ENCODE measurements at regions not wholly inside any gene's neighbourhood (a gene's known extent, or its start where the extent isn't known, plus 50 kb on each side); places are given as distances from the start of the nearest gene placed in this dataset.

DNA sequence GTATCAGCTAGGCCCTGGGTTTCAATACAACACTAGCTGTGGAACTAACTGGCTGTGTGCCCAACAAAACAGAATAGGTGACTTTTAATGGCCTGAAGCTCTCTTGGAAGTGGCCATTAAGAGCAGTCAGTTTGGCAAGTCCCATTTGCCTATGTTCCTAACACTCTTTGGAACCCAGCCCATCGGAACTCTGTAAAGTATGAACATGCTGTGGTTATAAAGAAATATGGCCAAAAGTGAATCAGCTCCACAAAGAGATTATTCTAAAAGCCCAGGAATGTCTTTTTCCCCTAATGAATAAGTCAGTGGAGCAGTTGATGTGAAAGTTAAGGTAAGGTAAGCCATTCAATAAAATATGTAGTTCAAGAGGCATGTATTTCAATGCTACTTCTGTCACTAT lies 223.7 kb upstream of the ADAMTS5 start:
- no peak for DNase-seq

GRCh38 chr21:27189870-27190269 lies 223.0 kb upstream of the ADAMTS5 start:
- DNase-seq = no peak

DNA sequence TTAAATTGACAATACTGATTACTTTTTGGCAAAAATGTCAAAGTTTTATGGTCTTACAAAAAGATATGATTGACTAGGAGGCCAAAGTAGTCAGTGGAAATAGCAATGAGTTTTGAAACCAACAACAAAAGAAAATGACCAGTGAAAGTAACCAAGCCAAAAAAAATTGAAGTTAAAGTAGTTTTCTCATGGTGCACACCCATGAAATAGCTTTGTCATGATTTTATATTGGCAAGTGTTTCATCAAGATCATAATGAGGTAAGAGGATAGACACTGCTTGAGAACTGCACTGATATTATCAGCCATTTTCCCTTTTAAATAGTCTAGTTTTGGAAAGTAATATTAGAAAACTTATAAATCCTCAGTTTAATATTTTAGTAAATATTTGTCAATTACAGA lies 206.2 kb upstream of the ADAMTS5 start:
- no peak for DNase-seq

DNA sequence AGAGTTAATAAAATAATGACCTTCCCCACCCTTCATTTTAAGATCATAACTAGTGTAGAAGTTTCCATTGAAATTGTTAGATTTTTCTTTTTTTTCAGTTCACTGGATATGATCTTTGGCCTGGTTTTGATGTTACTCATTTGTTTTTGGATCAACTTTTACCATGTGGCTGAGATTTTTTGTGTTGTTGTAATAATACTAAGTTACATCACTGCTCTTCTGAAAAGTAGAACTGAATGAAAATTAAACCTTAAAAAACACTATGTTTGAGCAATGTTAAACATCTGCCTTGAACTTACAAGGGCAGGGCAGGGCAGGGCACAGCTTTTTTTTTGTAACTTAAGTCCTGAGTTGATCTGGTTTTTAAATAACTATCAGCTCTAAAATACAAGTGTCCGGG lies 204.8 kb upstream of the ADAMTS5 start:
- no peak for DNase-seq

- no peak for DNase-seq
These were observed 201.2 kb upstream of the ADAMTS5 start for GRCh38 chr21:27168084-27168483.

DNA sequence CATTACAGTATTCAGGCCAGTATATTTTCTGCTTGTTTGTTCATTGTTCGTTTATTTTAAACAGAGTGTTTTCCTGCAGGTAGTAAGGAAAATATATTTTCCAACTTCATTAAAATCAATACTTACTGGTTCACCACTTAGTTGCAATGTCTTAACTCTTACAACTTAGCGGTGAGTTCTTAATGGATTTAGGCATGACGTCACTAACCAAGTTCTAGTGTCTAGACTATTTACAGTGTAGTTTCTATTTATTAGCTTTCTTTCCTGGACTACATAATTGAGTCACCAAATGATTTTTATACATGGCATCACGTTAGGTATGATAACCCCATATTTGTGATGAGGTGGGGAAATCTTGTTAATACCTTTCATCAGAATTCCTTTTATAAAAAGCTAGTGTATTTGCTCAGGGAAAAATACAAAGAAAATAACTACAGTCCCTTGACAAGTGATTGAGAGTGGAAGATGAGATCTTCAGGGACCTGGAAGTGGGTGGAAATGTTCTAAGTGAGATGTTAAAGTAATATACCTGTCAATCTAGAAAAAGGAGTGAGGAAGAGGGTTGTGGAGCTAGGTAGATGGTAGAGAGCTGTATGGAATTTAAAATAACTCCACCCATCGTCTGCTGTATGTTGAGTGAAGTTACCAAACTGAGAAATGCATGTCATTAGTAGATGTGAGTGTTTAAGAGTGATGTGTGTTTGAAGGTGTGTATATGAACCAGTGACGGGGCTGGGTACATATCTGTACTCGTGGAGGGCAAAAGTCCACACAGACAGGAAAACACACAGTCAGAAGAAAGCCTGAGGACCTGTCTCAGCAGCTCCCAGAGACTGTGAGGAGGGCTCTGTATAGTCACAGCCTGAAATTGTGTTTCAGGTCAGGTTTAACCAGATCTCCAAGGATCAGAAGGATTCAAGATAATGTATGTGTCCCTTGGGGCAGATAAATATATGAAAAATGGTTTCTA lies 197.6 kb upstream of the ADAMTS5 start:
- no peak for DNase-seq

- DNase-seq = no peak
These were observed 192.1 kb upstream of the ADAMTS5 start for GRCh38 chr21:27158967-27159366.

DNA sequence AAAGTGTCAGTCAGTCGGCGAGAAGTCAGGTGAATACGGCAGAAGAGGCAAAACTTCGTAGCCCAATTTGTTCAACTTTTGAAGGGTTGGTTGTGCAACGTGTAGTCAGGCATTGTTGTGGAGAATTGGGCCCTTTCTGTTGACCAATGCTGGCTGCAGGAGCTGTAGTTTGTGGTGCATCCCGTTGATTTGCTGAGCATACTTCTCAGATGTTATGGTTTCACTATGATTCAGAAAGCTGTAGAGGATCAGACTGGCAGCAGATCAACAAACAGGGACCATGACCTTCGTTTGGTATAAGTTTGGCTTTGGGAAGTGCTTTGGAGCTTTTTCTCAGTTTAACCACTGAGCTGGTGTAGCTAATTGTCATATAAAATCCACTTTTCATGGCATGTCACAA lies 190.2 kb upstream of the ADAMTS5 start:
- no peak for DNase-seq

GRCh38 chr21:27156666-27157065 lies 189.8 kb upstream of the ADAMTS5 start:
- DNase-seq = no peak

DNA sequence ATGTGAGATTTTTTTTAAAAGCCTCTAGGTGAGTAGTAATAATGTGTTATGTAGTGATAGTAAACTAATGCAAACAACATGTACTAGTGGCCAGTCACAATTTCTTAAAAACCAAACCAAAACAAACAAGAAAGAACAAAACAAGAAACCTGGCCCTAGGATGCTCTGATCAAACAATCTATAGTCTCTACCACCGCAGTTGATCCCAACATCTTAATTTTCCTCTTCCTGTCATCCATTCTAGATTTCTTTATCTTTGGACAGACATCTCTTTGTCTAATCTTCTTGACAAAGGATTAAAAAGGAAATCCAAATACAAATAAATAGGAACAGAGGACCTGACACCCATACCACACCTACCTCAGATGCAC lies 188.2 kb upstream of the ADAMTS5 start:
- DNase-seq = no peak

GRCh38 chr21:27154451-27155129 lies 187.7 kb upstream of the ADAMTS5 start:
- DNase-seq = no peak

DNA sequence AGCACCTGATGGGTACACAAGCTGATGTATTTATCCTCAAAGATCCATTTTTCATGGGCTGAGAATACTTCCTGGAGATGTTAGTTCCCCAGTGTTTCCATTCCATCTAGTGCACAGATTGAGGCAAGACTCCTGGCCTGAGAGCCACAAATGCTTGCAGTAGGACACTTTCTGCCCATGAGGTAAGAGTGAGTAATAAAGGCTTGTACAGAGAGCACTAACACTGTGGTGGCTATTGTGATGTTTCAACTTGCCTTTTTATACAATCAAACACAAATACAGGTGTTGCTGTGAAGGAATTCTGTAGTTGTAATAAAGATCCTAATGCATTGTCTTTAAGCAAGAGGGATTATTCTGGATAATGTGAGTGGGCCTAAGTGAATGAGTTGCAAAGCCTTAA lies 186.1 kb upstream of the ADAMTS5 start:
- DNase-seq = no peak

- no peak for DNase-seq
These were observed 182.1 kb upstream of the ADAMTS5 start for GRCh38 chr21:27149034-27149433.

DNA sequence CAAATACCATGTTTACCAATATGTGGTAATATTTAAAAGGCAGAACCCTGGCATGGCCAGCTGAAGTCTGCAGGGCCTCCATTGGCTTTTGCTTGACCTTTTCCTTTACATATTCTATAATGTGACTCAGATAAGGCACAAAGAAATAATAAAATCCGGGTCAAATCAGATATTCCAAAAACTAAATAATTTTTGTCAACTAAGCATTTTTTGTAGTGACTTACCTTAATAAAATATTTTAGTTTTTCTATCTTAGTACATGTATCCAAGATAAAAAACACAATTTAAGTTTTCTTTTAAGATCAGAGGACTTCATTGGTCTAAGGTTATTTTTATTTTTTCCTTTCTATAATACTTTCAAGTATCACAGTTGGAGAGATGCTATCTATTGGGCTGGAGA lies 179.4 kb upstream of the ADAMTS5 start:
- DNase-seq = no peak

DNA sequence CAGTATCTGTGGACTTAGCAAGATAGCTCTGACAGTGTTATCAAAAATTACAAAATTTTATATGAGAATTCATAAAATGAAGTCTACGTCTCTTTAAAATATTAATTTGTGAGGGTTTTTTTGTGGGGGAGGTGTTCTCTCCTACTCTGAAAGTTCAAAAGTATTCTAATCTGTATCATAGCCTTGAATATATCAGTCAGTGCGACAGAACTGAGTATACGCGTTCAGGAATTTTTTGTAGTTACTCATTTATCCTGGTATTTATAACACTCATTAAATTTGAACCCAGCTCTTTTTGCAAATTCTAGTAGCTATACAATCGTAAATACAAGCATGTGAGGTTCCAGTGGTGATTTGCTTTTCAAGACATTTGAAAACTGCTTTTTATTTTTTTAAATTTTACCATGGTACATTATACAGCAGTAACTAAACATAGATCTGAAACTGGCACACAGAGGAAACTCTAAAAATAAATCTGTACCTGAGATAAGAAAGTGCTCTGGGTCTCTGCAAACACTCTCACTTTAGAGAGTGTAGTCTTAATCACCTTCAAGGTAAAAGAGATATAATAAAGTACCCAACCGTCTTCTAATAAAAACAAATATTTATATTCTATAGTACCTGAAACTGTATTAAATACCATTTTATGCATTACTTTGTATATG lies 178.4 kb upstream of the ADAMTS5 start:
- DNase-seq = no peak

DNA sequence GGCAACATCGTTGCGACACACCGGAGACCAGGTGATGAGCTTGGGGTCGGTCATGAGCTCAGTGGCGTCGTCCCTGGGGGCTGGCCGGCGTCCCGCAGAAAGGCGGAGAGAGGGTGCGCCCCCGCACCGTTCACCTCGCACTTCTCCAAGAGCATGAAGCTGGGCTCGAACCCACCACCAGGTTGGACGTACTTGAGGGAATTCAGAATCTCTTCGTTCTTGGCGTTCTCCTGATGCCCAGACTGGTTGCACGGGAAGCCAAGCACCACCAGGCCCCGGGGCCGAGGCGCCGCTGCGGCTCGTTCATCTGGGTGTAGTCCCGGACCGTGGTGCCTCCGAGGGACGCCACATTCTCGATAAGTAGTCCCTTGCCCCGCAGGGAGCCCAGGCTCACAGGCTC lies 176.6 kb upstream of the ADAMTS5 start:
- no peak for DNase-seq

GRCh38 chr21:27139526-27139925 lies 172.6 kb upstream of the ADAMTS5 start:
- DNase-seq = no peak

DNA sequence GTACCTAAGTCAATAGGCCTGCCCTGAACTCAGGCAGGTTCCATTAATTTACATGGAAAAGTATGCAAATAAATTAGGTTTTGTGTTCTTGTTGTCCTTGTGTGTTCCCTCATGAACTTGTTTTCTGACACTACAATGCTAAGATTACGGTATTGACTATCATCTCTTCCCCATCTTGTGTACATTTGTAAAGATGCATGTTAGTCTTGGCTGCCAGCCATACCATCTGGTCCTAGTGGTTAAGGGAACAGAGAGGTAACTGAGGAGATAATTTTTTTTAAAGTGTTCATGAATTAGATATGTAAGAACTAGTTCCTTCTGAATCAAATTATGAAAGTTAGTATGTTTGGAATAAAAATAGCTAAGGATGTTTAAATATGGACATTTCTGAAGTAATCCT lies 167.6 kb upstream of the ADAMTS5 start:
- no peak for DNase-seq

GRCh38 chr21:27132266-27132665 lies 165.4 kb upstream of the ADAMTS5 start:
- DNase-seq = no peak

GRCh38 chr21:27130154-27130553 lies 163.3 kb upstream of the ADAMTS5 start:
- no peak for DNase-seq

DNA sequence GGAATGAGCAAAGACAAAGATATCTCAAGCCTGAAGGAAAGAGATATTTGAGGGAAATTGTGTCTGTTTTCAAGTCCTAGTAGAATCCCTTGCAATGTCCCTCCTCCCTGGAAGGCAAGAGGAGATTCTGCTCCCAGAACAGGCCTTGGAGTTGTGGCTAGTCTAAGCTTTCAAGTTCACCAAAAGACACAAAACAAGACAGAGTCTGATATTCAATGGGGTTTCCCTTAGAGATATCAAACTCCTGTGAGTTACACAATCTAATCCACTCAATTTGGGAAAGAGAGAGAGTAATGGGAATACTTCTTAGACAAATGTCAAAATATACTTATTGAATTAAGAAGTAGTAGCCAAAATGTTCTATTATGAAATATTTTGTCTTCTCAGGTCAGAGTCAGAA lies 162.8 kb upstream of the ADAMTS5 start:
- no peak for DNase-seq

- no peak for DNase-seq
These were observed 162.3 kb upstream of the ADAMTS5 start for GRCh38 chr21:27129215-27129614.

DNA sequence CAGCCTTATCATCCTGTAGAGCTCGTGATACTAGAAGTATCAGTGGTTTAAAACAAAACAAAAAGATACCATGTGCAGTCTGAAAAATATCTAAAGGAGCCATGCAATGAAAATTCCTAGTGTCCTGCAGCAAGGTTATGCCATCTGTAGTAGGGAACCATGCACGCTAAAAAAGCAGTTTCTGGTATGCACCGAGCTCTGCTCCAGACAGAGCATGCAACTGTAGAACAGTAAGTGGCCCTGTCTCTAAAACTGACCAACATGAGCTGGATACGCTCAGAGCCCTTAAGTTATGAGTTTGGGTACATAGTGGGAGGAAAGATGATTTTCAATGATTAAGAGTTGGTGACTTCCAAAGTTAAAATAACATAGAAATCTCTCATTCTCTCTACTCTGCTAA lies 159.3 kb upstream of the ADAMTS5 start:
- DNase-seq = no peak

DNA sequence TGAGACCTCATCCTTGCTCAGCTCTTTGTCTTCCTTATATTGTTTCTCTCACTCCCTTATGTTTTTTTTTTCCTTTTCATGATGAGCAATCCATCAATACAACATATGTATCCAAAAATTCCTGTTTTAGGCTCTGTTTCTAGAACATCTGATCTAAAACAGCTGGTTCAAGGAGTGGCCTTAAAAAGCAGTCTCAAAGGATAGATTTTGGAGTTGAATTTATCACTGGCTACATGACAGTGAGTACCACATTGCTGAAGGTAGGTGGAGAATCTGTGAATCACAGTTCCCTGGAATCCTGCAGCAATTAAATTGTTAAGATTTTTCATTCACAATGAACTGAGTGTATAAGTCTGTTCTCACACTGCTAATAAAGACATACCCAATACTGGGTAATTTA lies 155.8 kb upstream of the ADAMTS5 start:
- DNase-seq = no peak
